OCI-LY3 (cell line): ENCODE measurements at regions not wholly inside any gene's neighbourhood (a gene's known extent, or its start where the extent isn't known, plus 50 kb on each side); places are given as distances from the start of the nearest gene placed in this dataset.

Experiments used
- EZH2phosphoT487 ChIP-seq: fragments of 200-600 bp; shearing (Covaris generic); IDR thresholded peaks from 2 replicates; pipeline ENCODE4 v1.6.1; 2018; ENCODE audit warnings: antibody characterized with exemption, mixed run types, low read depth
- TF ChIP-seq, protein P1 (sequence below): fragments of 200-600, 300-600 bp; sonication (generic); IDR thresholded peaks from 2 replicates; pipeline ENCODE4 v1.5.1; 2014; ENCODE audit warnings: antibody characterized with exemption, low read length, low read depth

DNA sequence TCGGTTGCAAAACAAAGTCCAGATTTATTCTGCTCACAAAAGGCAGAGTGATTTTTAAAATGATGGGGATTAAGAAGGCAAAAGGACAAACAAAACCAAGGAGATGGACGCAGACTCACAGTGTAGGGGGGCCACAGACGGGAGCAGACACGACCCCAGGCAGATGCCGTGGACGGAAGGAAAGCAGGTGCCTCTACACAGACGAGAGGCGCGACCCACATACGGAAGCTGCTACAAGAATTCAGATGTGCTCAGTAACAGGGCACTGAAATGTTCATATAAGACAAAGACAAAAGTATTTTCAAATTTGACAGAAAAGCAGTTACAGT is 148.9 kb downstream of the BRD1 start:
- TF ChIP-seq, protein P1, sequence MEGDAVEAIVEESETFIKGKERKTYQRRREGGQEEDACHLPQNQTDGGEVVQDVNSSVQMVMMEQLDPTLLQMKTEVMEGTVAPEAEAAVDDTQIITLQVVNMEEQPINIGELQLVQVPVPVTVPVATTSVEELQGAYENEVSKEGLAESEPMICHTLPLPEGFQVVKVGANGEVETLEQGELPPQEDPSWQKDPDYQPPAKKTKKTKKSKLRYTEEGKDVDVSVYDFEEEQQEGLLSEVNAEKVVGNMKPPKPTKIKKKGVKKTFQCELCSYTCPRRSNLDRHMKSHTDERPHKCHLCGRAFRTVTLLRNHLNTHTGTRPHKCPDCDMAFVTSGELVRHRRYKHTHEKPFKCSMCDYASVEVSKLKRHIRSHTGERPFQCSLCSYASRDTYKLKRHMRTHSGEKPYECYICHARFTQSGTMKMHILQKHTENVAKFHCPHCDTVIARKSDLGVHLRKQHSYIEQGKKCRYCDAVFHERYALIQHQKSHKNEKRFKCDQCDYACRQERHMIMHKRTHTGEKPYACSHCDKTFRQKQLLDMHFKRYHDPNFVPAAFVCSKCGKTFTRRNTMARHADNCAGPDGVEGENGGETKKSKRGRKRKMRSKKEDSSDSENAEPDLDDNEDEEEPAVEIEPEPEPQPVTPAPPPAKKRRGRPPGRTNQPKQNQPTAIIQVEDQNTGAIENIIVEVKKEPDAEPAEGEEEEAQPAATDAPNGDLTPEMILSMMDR, result no peak
- no peak for TF ChIP-seq EZH2phosphoT487
